ENCODE measurements at regions not wholly inside any gene's neighbourhood (a gene's known extent, or its start where the extent isn't known, plus 50 kb on each side); places are given as distances from the start of the nearest gene placed in this dataset.

- Histone ChIP-seq H3K27me3 (ENCODE audit: insufficient read depth) (no peaks in the 10 kb centered on the region), H3K79me2 (ENCODE audit: insufficient read depth) (no peaks in the 10 kb centered on the region), H3K4me3 (ENCODE audit: low read depth in 2 of 2, low read length in 1 of 2) (no peak overlapping the region), H2AFZ (ENCODE audit: low read depth) (no peak overlapping the region), H3K27ac (ENCODE audit: low read depth in 2 of 2, low read length in 1 of 2) (no peak overlapping the region), H3K36me3 (replicated peaks in 1 of 2; ENCODE audit: control insufficient read depth in 1 of 2, insufficient read depth in 2 of 2, low read length in 1 of 2) (no peaks in the 10 kb centered on the region), H3K9me2 (no peaks in the 10 kb centered on the region), H3K4me1 (ENCODE audit: control insufficient read depth in 1 of 2, insufficient read depth in 2 of 2, low read depth in 1 of 2, low read length in 1 of 2) (no peaks in the 10 kb centered on the region), H3F3A (replicated peaks; ENCODE audit: insufficient read depth) (no peaks in the 10 kb centered on the region), H3K9ac (no peak overlapping the region), H4K20me1 (ENCODE audit: insufficient read depth) (no peaks in the 10 kb centered on the region), H3K9me3 (no peaks in the 10 kb centered on the region), H3K4me2 (no peak overlapping the region)
- 89% methylated on average over 2 of the region's 2 CpGs for WGBS (ENCODE audit: low lambda C conversion rate)
- TF ChIP-seq YY1 (IDR thresholded peaks at IDR 0.05; ENCODE audit: low read depth) = no peak
- no peak for TF ChIP-seq TCF12 (IDR thresholded peaks at IDR 0.05)
- TF ChIP-seq RXRA (IDR thresholded peaks at IDR 0.05; ENCODE audit: borderline replicate concordance, low read depth) = no peak
- no peak for TF ChIP-seq PBX3 (IDR thresholded peaks at IDR 0.05)
- POLR2A ChIA-PET = no interaction called here
- CTCF ChIA-PET = interaction anchor here (0.6 kb wide), 1 partner anchor 85 kb away, joined by 4 read pairs; no protein-coding TSS in a partner anchor
- no peak for DNase-seq
These were observed 999.5 kb downstream of the TUSC7 start for GRCh38 chr3:117709108-117709507.

- H3K27me3 ChIP-seq (ENCODE audit: insufficient read depth) = no peaks in the 10 kb centered on the region
- ChIA-PET CTCF (interaction anchor here (1.0 kb wide), 1 partner anchor 12 kb away, joined by 3 read pairs; no protein-coding TSS in a partner anchor), POLR2A (no interaction called here)
- H3K27ac ChIP-seq (ENCODE audit: low read depth in 2 of 2, low read length in 1 of 2) = no peak overlapping the region
- TF ChIP-seq FOSL2 (IDR thresholded peaks at IDR 0.05; ENCODE audit: borderline replicate concordance, low read depth) (no peak), EP300 (IDR thresholded peaks at IDR 0.05; ENCODE audit: borderline replicate concordance in 1 of 2, low read depth in 1 of 2, low read length in 1 of 2) (no peak), TCF12 (IDR thresholded peaks at IDR 0.05) (no peak), CHD2 (IDR thresholded peaks at IDR 0.05; ENCODE audit: low read length, partially characterized antibody) (no peak)
- H3K9me3 ChIP-seq = no peaks in the 10 kb centered on the region
- 65% methylated on average over 1 of the region's 1 CpG for WGBS (ENCODE audit: low lambda C conversion rate)
- H3K9ac ChIP-seq = no peak overlapping the region
- no peaks in the 10 kb centered on the region for H3F3A ChIP-seq (replicated peaks; ENCODE audit: insufficient read depth)
- H3K36me3 ChIP-seq (replicated peaks in 1 of 2; ENCODE audit: control insufficient read depth in 1 of 2, insufficient read depth in 2 of 2, low read length in 1 of 2) = no peaks in the 10 kb centered on the region
- no peak overlapping the region for H2AFZ ChIP-seq (ENCODE audit: low read depth)
- no peak overlapping the region for H3K4me3 ChIP-seq (ENCODE audit: low read depth in 2 of 2, low read length in 1 of 2)
- no peaks in the 10 kb centered on the region for H3K9me2 ChIP-seq
- no peaks in the 10 kb centered on the region for H3K79me2 ChIP-seq (ENCODE audit: insufficient read depth)
- H4K20me1 ChIP-seq (ENCODE audit: insufficient read depth) = no peaks in the 10 kb centered on the region
- H3K4me1 ChIP-seq (ENCODE audit: control insufficient read depth in 1 of 2, insufficient read depth in 2 of 2, low read depth in 1 of 2, low read length in 1 of 2) = no peaks in the 10 kb centered on the region
- H3K4me2 ChIP-seq = no peak overlapping the region
- no peak for DNase-seq
These were observed 1000.9 kb downstream of the TUSC7 start for GRCh38 chr3:117710501-117710900.

GRCh38 chr3:117719316-117719926 lies 1009.8 kb downstream of the TUSC7 start:
- WGBS (ENCODE audit: low lambda C conversion rate) = 46% methylated on average over 2 of the region's 2 CpGs
- Histone ChIP-seq H3K9me3 (no peaks in the 10 kb centered on the region), H2AFZ (ENCODE audit: low read depth) (no peak overlapping the region), H3K27ac (ENCODE audit: low read depth in 2 of 2, low read length in 1 of 2) (no peak overlapping the region), H3K27me3 (ENCODE audit: insufficient read depth) (no peaks in the 10 kb centered on the region), H3K9ac (no peak overlapping the region), H4K20me1 (ENCODE audit: insufficient read depth) (no peaks in the 10 kb centered on the region), H3K36me3 (replicated peaks in 1 of 2; ENCODE audit: control insufficient read depth in 1 of 2, insufficient read depth in 2 of 2, low read length in 1 of 2) (no peaks in the 10 kb centered on the region), H3F3A (replicated peaks; ENCODE audit: insufficient read depth) (no peaks in the 10 kb centered on the region), H3K79me2 (ENCODE audit: insufficient read depth) (no peaks in the 10 kb centered on the region), H3K4me2 (no peak overlapping the region), H3K4me3 (ENCODE audit: low read depth in 2 of 2, low read length in 1 of 2) (no peak overlapping the region), H3K9me2 (no peaks in the 10 kb centered on the region), H3K4me1 (ENCODE audit: control insufficient read depth in 1 of 2, insufficient read depth in 2 of 2, low read depth in 1 of 2, low read length in 1 of 2) (peaks cover 0 to 2% of the 10 kb centered on the region in 2 experiments; a peak in 1 of 4 replicates)
- CTCF ChIA-PET = interaction anchor here (1.3 to 1.5 kb wide), 2 partner anchors 88 to 949 kb away, joined by 3 to 4 read pairs; no protein-coding TSS in a partner anchor
- TF ChIP-seq RAD21 (IDR thresholded peaks at IDR 0.05; ENCODE audit: low read length) (peak; percentile 82), FOXM1 (IDR thresholded peaks at IDR 0.05; ENCODE audit: low read depth) (no peak), RXRA (IDR thresholded peaks at IDR 0.05; ENCODE audit: borderline replicate concordance, low read depth) (no peak), FOSL2 (IDR thresholded peaks at IDR 0.05; ENCODE audit: borderline replicate concordance, low read depth) (no peak), MEF2A (IDR thresholded peaks at IDR 0.05; ENCODE audit: borderline replicate concordance, low read depth) (no peak), TCF12 (IDR thresholded peaks at IDR 0.05) (0 out of 2 replicates have a peak, but pooled peaks have one; percentile 17), CHD2 (IDR thresholded peaks at IDR 0.05; ENCODE audit: low read length, partially characterized antibody) (no peak), YY1 (IDR thresholded peaks at IDR 0.05; ENCODE audit: low read depth) (no peak), SMC3 (IDR thresholded peaks at IDR 0.05; ENCODE audit: low read depth, low read length) (peak; percentile 64)
- TF ChIP-seq, protein P1, sequence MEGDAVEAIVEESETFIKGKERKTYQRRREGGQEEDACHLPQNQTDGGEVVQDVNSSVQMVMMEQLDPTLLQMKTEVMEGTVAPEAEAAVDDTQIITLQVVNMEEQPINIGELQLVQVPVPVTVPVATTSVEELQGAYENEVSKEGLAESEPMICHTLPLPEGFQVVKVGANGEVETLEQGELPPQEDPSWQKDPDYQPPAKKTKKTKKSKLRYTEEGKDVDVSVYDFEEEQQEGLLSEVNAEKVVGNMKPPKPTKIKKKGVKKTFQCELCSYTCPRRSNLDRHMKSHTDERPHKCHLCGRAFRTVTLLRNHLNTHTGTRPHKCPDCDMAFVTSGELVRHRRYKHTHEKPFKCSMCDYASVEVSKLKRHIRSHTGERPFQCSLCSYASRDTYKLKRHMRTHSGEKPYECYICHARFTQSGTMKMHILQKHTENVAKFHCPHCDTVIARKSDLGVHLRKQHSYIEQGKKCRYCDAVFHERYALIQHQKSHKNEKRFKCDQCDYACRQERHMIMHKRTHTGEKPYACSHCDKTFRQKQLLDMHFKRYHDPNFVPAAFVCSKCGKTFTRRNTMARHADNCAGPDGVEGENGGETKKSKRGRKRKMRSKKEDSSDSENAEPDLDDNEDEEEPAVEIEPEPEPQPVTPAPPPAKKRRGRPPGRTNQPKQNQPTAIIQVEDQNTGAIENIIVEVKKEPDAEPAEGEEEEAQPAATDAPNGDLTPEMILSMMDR (IDR thresholded peaks at IDR 0.05) = peak; percentile 92
- TF ChIP-seq, protein P2, sequence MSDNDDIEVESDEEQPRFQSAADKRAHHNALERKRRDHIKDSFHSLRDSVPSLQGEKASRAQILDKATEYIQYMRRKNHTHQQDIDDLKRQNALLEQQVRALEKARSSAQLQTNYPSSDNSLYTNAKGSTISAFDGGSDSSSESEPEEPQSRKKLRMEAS (IDR thresholded peaks at IDR 0.05; ENCODE audit: low read depth) = no peak
- TF ChIP-seq, protein P3, sequence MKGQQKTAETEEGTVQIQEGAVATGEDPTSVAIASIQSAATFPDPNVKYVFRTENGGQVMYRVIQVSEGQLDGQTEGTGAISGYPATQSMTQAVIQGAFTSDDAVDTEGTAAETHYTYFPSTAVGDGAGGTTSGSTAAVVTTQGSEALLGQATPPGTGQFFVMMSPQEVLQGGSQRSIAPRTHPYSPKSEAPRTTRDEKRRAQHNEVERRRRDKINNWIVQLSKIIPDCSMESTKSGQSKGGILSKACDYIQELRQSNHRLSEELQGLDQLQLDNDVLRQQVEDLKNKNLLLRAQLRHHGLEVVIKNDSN (IDR thresholded peaks at IDR 0.05; ENCODE audit: borderline replicate concordance, low read depth) = no peak
- DNase-seq = peak; percentile 36
- POLR2A ChIA-PET = no interaction called here
